NCI-H1930 (cell line): ENCODE measurements at regions not wholly inside any gene's neighbourhood (a gene's known extent, or its start where the extent isn't known, plus 50 kb on each side); places are given as distances from the start of the nearest gene placed in this dataset.
"Not testable (repeated sequence)": the region's sequence is repeated elsewhere in the genome, so short reads cannot be mapped to it uniquely, and the experiment has no call there.

Source experiments
- DNase-seq, 2 experiments: peaks; one replicate each; lab custom pipeline; 2025; lab: John Stamatoyannopoulos, UW

- no peak for DNase-seq
Measured at GRCh38 chr16:87132361-87133014, 184.7 kb downstream of the C16orf95 start.

- DNase-seq: no peak
Measured at GRCh38 chr16:87133112-87133850, 183.9 kb downstream of the C16orf95 start.

GRCh38 chr16:87133966-87134627, 183.1 kb downstream of the C16orf95 start:
- DNase-seq: no peak

- DNase-seq: no peak
Measured at GRCh38 chr16:87134628-87134995, 182.6 kb downstream of the C16orf95 start.

GRCh38 chr16:87135246-87136030, 181.8 kb downstream of the C16orf95 start:
- DNase-seq: no peak

GRCh38 chr16:87138316-87138715, 178.9 kb downstream of the C16orf95 start:
- DNase-seq: no peak

- DNase-seq: no peak
Measured at GRCh38 chr16:87138738-87139267, 178.4 kb downstream of the C16orf95 start.

- DNase-seq: no peak
Measured at GRCh38 chr16:87140211-87141200, 176.7 kb downstream of the C16orf95 start.

GRCh38 chr16:87141402-87141801, 175.8 kb downstream of the C16orf95 start:
- no peak for DNase-seq

GRCh38 chr16:87143661-87144121, 173.5 kb downstream of the C16orf95 start:
- DNase-seq: no peak

GRCh38 chr16:87144232-87144631, 173.0 kb downstream of the C16orf95 start:
- DNase-seq: no peak

- no peak for DNase-seq
Measured at GRCh38 chr16:87145181-87146176, 171.7 kb downstream of the C16orf95 start.

GRCh38 chr16:87146676-87147075, 170.5 kb downstream of the C16orf95 start:
- DNase-seq: no peak

GRCh38 chr16:87149051-87149450, 168.1 kb downstream of the C16orf95 start:
- DNase-seq: no peak

GRCh38 chr16:87150262-87150661, 166.9 kb downstream of the C16orf95 start:
- DNase-seq: no peak

GRCh38 chr16:87150681-87151280, 166.4 kb downstream of the C16orf95 start:
- no peak for DNase-seq

GRCh38 chr16:87152221-87152755, 164.9 kb downstream of the C16orf95 start:
- DNase-seq: no peak

- DNase-seq: no peak
Measured at GRCh38 chr16:87153326-87153725, 163.9 kb downstream of the C16orf95 start.

GRCh38 chr16:87155315-87155714, 161.9 kb downstream of the C16orf95 start:
- DNase-seq: not testable (repeated sequence)
